H9 (cell line): ENCODE measurements at regions not wholly inside any gene's neighbourhood (a gene's known extent, or its start where the extent isn't known, plus 50 kb on each side); places are given as distances from the start of the nearest gene placed in this dataset.

Source experiments
- DNase-seq: peaks from one replicate; pipeline ENCODE4 v3.0.0-alpha.2; 2017
- H2AFZ ChIP-seq: one replicate; pipeline ENCODE4 v1.6.1; 2013; ENCODE audit warnings: mild to moderate bottlenecking, low read length, control low read depth, moderate library complexity
- H2AK5ac ChIP-seq: 2 replicates; pipeline ENCODE4 v1.6.1; 2013; ENCODE audit warnings: low read length, control low read depth, mixed read lengths; ENCODE audit not compliant: insufficient read length
- H2BK120ac ChIP-seq: one replicate; pipeline ENCODE4 v1.6.1; 2013; ENCODE audit warnings: low read depth, mild to moderate bottlenecking, low read length, control low read depth, inconsistent platforms; ENCODE audit not compliant: poor library complexity, severe bottlenecking
- H2BK12ac ChIP-seq: 2 replicates; pipeline ENCODE4 v1.6.1; 2013; ENCODE audit warnings: low read length, control low read depth, mixed read lengths, low read depth; ENCODE audit not compliant: insufficient read length
- H2BK15ac ChIP-seq: 2 replicates; pipeline ENCODE4 v1.6.1; 2013; ENCODE audit warnings: low read depth, low read length, control low read depth
- H2BK20ac ChIP-seq: one replicate; pipeline ENCODE4 v1.6.1; 2013; ENCODE audit warnings: low read depth, mild to moderate bottlenecking, low read length, control low read depth, inconsistent platforms; ENCODE audit not compliant: poor library complexity, severe bottlenecking
- H2BK5ac ChIP-seq: 2 replicates; pipeline ENCODE4 v1.6.1; 2013; ENCODE audit warnings: low read length, control low read depth, mixed read lengths; ENCODE audit not compliant: insufficient read length
- H3K14ac ChIP-seq: 2 replicates; pipeline ENCODE4 v1.6.1; 2013; ENCODE audit warnings: low read length, control low read depth; ENCODE audit not compliant: insufficient read depth
- H3K18ac ChIP-seq: 2 replicates; pipeline ENCODE4 v1.6.1; 2013; ENCODE audit warnings: low read depth, mild to moderate bottlenecking, mixed read lengths, low read length, control low read depth; ENCODE audit not compliant: insufficient read length
- H3K23ac ChIP-seq: 2 replicates; pipeline ENCODE4 v1.6.1; 2013; ENCODE audit warnings: low read length, control low read depth, mixed read lengths, low read depth; ENCODE audit not compliant: insufficient read length
- H3K23me2 ChIP-seq: 2 replicates; pipeline ENCODE4 v1.6.1; 2013; ENCODE audit warnings: low read depth, mild to moderate bottlenecking, mixed read lengths, low read length, control low read depth; ENCODE audit not compliant: insufficient read length, poor library complexity, severe bottlenecking
- H3K27ac ChIP-seq: 2 replicates; pipeline ENCODE4 v1.5.1; 2013; ENCODE audit warnings: low read length, control low read depth, mixed read lengths, low read depth; ENCODE audit not compliant: insufficient read length
- H3K27me3 ChIP-seq: 2 replicates; pipeline ENCODE4 v1.6.1; 2013; ENCODE audit warnings: low read length, control low read depth, inconsistent platforms; ENCODE audit not compliant: insufficient read depth
- H3K4ac ChIP-seq: 2 replicates; pipeline ENCODE4 v1.6.1; 2013; ENCODE audit warnings: low read depth, mild to moderate bottlenecking, control low read depth, inconsistent platforms, low read length, moderate library complexity
- H3K4me1 ChIP-seq: 2 replicates; pipeline ENCODE4 v1.6.1; 2013; ENCODE audit warnings: low read length, control low read depth, inconsistent platforms; ENCODE audit not compliant: insufficient read depth
- H3K4me2 ChIP-seq: 2 replicates; pipeline ENCODE4 v1.6.1; 2013; ENCODE audit warnings: low read length, control low read depth, mixed read lengths; ENCODE audit not compliant: insufficient read length, insufficient read depth
- H3K56ac ChIP-seq: 2 replicates; pipeline ENCODE4 v1.6.1; 2013; ENCODE audit warnings: low read depth, mild to moderate bottlenecking, mixed read lengths, low read length, control low read depth; ENCODE audit not compliant: insufficient read length
- H3K79me1 ChIP-seq: 2 replicates; pipeline ENCODE4 v1.6.1; 2013; ENCODE audit warnings: low read depth, mild to moderate bottlenecking, moderate library complexity, low read length, control low read depth, inconsistent platforms; ENCODE audit not compliant: insufficient read depth, poor library complexity, severe bottlenecking
- H3K79me2 ChIP-seq: 2 replicates; pipeline ENCODE4 v1.6.1; 2013; ENCODE audit warnings: low read length, control low read depth, inconsistent platforms; ENCODE audit not compliant: insufficient read depth
- H3K9ac ChIP-seq: 2 replicates; pipeline ENCODE4 v1.6.1; 2013; ENCODE audit warnings: low read length, control low read depth, mixed read lengths; ENCODE audit not compliant: insufficient read length; ENCODE audit errors: extremely low read depth
- H3K9me3 ChIP-seq: one replicate; pipeline ENCODE4 v1.6.1; 2013; ENCODE audit warnings: low read depth, low read length, inconsistent platforms; ENCODE audit not compliant: control insufficient read depth
- H3T11ph ChIP-seq: one replicate; pipeline ENCODE4 v1.6.1; 2013; ENCODE audit warnings: mild to moderate bottlenecking, low read length, control low read depth, inconsistent platforms
- H4K20me1 ChIP-seq: one replicate; pipeline ENCODE4 v1.6.1; 2013; ENCODE audit not compliant: control insufficient read depth, insufficient read length, insufficient read depth
- H4K5ac ChIP-seq: 2 replicates; pipeline ENCODE4 v1.6.1; 2013; ENCODE audit warnings: low read depth, mild to moderate bottlenecking, mixed read lengths, low read length, control low read depth; ENCODE audit not compliant: insufficient read length
- H4K8ac ChIP-seq: replicated peaks from 2 replicates; pipeline ENCODE4 v1.6.1; 2013; ENCODE audit warnings: low read length, control low read depth, mixed read lengths, low read depth; ENCODE audit not compliant: insufficient read length
- H4K91ac ChIP-seq: 2 replicates; pipeline ENCODE4 v1.6.1; 2013; ENCODE audit warnings: low read depth, mild to moderate bottlenecking, moderate library complexity, mixed read lengths, low read length, control low read depth; ENCODE audit not compliant: insufficient read length
- H3K27ac Mint-ChIP-seq, 3 experiments: 2 replicates in 2 of 3; 3 replicates in 1 of 3; pipeline ENCODE4 v1.8.0; 2020 to 2021; ENCODE audit warnings: mixed read lengths in 3 of 3, mild to moderate bottlenecking in 1 of 3, moderate library complexity in 1 of 3
- H3K27me3 Mint-ChIP-seq: 2 replicates; pipeline ENCODE4 v1.8.0; 2021; ENCODE audit warnings: low read depth, mild to moderate bottlenecking, moderate library complexity, mixed read lengths
- H3K36me3 Mint-ChIP-seq, 3 experiments: 2 replicates in 2 of 3; 3 replicates in 1 of 3; pipeline ENCODE4 v1.8.0; 2020 to 2021; ENCODE audit warnings: low read depth in 3 of 3, mixed read lengths in 3 of 3; ENCODE audit not compliant: insufficient read depth in 1 of 3
- H3K4me1 Mint-ChIP-seq, 2 experiments: 2 replicates each; pipeline ENCODE4 v1.8.0; 2020; ENCODE audit warnings: mixed read lengths in 2 of 2
- H3K4me3 Mint-ChIP-seq, 2 experiments: 2 replicates in 1 of 2; 3 replicates in 1 of 2; pipeline ENCODE4 v1.8.0; 2020 to 2021; ENCODE audit warnings: mild to moderate bottlenecking in 2 of 2, mixed read lengths in 2 of 2, moderate library complexity in 1 of 2
- H3K9me3 Mint-ChIP-seq, 2 experiments: 2 replicates in 1 of 2; 3 replicates in 1 of 2; pipeline ENCODE4 v1.8.0; 2020; ENCODE audit warnings: mild to moderate bottlenecking in 2 of 2, mixed read lengths in 2 of 2, moderate library complexity in 1 of 2
- WGBS: extraction: QIAGEN DNeasy Blood & Tissue Kit; methylation state at CpG from one replicate; pipeline ENCODE4 v1.1.7; 2013; ENCODE audit warnings: missing lambda C conversion rate, low lambda C conversion rate, mixed read lengths; ENCODE audit not compliant: insufficient read length; ENCODE audit errors: extremely low coverage; 5-methylcytosine and 5-hydroxymethylcytosine counted together
- TF ChIP-seq, protein P1 (sequence below): fragments of 200-600 bp; sonication (generic); conservative IDR thresholded peaks from 3 replicates; pipeline ENCODE4 v1.8.0; 2021; ENCODE audit warnings: antibody characterized with exemption, mild to moderate bottlenecking

DNA sequence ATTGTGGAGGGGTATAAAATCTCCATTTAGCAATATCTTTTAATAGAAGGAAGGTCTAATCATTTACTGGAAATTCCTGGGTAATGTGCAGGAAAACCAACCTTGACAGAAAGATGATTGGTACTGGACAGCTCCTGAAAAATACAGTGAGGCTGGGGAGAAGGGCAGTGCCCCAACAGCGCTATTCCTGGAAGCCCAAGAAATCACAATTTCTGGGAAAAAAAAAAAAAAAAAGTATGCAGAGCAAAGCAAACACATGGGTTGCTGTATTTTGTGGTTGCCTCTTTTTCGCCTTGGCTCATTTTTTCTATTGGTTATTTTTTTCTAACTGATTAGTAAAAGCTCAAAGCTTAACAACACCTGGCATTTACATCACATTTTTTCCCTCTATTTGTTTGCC, 249.7 kb downstream of the ENC1 start:
- H2BK15ac ChIP-seq: no peak overlapping the region
- H4K5ac ChIP-seq: no peak overlapping the region
- H2BK5ac ChIP-seq: no peak overlapping the region
- H3K4me2 ChIP-seq: no peak overlapping the region
- H3K9ac ChIP-seq: no peak overlapping the region
- H3K23ac ChIP-seq: no peak overlapping the region
- no peak overlapping the region for H3K27ac Mint-ChIP-seq
- no CpG with 5 or more reads among the region's 2 CpGs for WGBS
- H3T11ph ChIP-seq: no peak overlapping the region
- no peaks in the 10 kb centered on the region for H3K9me3 ChIP-seq
- H2AK5ac ChIP-seq: no peak overlapping the region
- H3K79me1 ChIP-seq: no peaks in the 10 kb centered on the region
- peaks cover under 1% of the 10 kb centered on the region; the same call in 1 of the 2 replicates for H3K4me1 ChIP-seq
- no peak overlapping the region for H3K14ac ChIP-seq
- H3K18ac ChIP-seq: no peak overlapping the region
- no peak for DNase-seq
- no peak overlapping the region for H2BK120ac ChIP-seq
- H2BK12ac ChIP-seq: no peak overlapping the region
- H3K9me3 Mint-ChIP-seq: no peaks in the 10 kb centered on the region
- peaks cover 33% of the 10 kb centered on the region for H3K27me3 Mint-ChIP-seq
- no peaks in the 10 kb centered on the region for H3K79me2 ChIP-seq
- no peak overlapping the region for H2AFZ ChIP-seq
- no peaks in the 10 kb centered on the region for H4K20me1 ChIP-seq
- TF ChIP-seq, protein P1, sequence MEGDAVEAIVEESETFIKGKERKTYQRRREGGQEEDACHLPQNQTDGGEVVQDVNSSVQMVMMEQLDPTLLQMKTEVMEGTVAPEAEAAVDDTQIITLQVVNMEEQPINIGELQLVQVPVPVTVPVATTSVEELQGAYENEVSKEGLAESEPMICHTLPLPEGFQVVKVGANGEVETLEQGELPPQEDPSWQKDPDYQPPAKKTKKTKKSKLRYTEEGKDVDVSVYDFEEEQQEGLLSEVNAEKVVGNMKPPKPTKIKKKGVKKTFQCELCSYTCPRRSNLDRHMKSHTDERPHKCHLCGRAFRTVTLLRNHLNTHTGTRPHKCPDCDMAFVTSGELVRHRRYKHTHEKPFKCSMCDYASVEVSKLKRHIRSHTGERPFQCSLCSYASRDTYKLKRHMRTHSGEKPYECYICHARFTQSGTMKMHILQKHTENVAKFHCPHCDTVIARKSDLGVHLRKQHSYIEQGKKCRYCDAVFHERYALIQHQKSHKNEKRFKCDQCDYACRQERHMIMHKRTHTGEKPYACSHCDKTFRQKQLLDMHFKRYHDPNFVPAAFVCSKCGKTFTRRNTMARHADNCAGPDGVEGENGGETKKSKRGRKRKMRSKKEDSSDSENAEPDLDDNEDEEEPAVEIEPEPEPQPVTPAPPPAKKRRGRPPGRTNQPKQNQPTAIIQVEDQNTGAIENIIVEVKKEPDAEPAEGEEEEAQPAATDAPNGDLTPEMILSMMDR: no peak
- H3K27ac ChIP-seq: no peak overlapping the region
- H3K4me3 Mint-ChIP-seq: no peak overlapping the region
- no peak overlapping the region for H2BK20ac ChIP-seq
- no peak overlapping the region for H4K8ac ChIP-seq
- H3K23me2 ChIP-seq: no peaks in the 10 kb centered on the region
- H3K4ac ChIP-seq: no peak overlapping the region
- no peaks in the 10 kb centered on the region for H3K36me3 Mint-ChIP-seq
- no peak overlapping the region for H3K56ac ChIP-seq
- peaks cover 12 to 17% of the 10 kb centered on the region in 2 experiments for H3K4me1 Mint-ChIP-seq
- H4K91ac ChIP-seq: no peak overlapping the region
- H3K27me3 ChIP-seq: no peaks in the 10 kb centered on the region; the same call in 1 of the 2 replicates
